ENCODE measurements at regions not wholly inside any gene's neighbourhood (a gene's known extent, or its start where the extent isn't known, plus 50 kb on each side); places are given as distances from the start of the nearest gene placed in this dataset.
"Not testable (repeated sequence)": the region's sequence is repeated elsewhere in the genome, so short reads cannot be mapped to it uniquely, and the experiment has no call there.

DNA sequence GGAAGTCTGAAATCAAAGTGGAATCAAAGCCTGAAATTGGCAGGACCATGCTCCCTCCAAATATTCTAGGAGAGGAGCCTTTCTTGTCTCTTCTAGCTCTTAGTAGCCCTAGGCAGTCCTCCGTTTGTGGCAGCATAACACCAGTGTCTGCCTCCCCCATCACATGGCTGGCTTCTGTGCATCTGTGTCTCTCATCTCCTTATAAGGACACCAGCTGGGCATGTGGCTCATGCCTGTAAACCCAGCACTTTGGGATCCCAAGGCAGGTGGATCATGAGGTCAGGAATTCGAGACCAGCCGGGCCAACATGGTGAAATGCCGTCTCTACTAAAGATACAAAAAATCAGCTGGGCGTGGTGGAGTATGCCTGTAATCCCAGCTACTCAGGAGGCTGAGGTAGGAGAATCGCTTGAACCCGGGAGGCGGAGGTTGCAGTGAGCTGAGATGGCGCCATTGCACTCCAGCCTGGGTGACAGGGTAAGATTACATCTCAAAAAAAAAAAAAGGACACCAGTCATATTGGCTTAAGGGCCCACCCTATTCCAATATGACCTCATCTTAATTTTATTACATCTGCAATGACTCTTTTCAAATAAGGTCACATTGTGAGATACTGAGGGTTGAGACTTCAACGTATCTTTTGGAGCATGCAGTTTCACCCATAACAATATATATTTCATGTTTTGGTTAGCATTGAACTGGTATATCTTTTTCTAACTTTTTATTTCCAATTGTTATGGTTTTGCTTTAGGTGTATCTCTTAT lies 148.0 kb upstream of the TPM1 start:
- no peak for DNase-seq (ENCODE audit: low read depth)

DNA sequence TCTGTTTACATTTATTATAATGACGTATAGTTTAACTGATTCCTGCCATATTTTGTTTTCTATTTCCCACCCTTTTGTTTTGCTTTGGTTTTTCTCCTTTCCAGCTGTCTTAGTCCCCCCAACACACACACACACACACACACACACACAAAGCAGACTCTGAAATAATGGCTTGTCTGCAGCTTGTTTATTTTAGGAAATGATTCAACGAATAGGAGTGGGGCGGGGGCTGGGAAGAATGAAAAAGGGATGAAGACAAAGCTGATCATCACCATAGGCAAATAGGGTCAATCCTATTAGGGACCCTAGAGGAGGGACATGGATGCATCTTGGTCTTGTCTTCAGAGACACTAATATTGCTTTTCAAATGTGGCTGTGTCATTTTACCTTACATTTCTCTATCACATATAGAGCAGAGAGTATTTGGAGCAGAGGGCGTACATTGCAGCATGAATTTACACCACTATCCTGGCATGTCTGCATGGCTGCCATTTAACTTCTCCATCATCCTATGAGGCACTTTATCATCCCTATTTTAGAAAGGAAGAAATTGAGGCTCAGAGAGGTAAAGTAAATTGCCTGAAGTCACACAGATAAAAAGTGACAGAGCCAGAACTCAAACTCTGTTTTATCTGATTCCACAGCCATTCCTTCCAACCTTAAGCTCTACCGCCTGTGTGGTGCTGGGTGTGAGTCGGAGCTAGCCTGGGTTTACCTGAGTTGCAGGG lies 147.2 kb upstream of the TPM1 start:
- DNase-seq (ENCODE audit: low read depth) = no peak

DNA sequence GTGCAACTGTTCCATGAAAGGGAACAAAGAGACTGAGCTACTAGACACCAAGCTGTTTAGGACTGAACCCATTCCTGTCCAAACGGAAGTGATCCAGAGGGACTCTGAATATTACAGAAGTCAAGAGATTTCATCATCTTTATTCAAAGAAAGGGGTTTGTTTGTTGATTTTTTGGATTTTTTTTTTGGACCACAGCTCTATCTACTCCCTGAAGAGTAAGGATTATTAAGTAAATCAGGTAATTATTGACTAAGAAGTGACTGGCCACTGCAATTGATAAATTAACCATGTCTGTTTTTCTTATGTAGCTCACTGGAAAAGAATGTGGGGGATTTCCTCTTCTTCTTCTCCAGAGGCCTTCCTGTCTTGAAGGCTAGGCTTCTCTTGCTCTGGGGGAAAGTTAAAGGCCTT lies 146.6 kb upstream of the TPM1 start:
- no peak for DNase-seq (ENCODE audit: low read depth)

DNA sequence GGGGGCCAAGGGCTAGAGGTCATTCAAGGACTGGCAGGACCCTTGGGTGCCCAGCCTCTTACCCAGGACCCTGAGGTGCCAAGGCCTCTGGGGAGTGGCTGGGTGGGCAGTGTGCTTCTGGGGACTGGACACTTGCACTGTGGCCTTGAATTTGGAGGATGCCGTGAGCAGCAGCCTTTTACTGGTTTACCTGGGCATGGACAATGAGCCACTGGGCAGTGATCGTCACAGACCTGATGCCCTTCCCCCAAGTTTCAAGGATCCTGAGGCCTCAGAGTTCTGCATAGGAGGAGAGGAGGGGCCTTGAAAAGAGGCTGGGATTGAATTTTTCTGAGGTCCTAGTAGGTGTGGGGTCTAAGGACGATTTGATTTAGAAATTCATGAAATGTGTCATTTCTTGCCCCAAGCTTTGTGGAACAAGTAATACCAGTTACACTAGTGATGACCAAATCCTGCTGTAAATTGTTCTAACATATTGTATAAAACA lies 146.1 kb upstream of the TPM1 start:
- no peak for DNase-seq (ENCODE audit: low read depth)

DNA sequence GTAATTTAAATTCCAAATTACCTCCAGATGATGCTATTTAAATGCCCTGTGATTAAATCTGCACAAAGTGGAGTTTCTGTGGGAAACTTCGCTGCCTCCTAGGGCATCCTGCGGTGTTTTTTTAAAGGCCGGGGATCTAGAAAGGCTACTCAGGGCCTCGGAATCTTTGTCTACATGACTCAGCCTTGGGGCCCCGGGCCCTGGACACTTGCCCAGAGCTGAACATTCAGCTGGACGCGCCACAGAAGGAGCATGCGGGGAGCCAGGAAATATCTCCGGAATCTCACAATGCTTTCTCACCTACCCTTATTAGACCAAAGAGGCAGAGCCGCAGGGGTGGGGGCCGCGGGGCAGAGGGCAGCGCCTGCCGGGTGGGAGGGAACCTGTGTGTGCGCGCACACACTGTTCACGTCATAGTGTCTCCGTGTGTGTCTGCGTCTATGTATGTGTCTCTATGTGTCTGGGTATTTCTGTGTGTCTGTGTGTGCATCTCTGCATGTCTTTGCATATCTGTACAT lies 145.5 kb upstream of the TPM1 start:
- no peak for DNase-seq (ENCODE audit: low read depth)

DNA sequence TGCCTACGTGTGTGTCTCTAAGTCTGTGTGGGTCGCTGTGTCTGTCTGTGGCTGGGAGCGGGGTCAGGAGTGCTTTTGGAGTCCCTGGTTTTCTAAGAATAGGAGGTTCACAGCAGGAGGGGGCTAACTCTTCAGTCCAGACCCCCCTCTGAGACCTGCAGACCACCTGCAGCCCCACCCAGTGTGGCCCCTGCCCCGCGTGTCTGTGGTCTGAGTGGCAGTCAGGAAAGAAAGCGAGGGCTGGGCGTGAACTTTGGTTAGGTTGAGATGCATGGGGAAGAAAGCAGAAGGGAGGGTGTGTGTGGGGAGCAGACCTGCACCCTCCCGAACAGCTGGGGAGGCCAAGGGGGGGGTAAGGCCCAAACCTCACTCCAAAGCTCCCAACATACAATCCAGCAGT lies 144.9 kb upstream of the TPM1 start:
- no peak for DNase-seq (ENCODE audit: low read depth)

GRCh38 chr15:62899090-62899493 lies 143.5 kb upstream of the TPM1 start:
- DNase-seq (ENCODE audit: low read depth) = no peak

DNA sequence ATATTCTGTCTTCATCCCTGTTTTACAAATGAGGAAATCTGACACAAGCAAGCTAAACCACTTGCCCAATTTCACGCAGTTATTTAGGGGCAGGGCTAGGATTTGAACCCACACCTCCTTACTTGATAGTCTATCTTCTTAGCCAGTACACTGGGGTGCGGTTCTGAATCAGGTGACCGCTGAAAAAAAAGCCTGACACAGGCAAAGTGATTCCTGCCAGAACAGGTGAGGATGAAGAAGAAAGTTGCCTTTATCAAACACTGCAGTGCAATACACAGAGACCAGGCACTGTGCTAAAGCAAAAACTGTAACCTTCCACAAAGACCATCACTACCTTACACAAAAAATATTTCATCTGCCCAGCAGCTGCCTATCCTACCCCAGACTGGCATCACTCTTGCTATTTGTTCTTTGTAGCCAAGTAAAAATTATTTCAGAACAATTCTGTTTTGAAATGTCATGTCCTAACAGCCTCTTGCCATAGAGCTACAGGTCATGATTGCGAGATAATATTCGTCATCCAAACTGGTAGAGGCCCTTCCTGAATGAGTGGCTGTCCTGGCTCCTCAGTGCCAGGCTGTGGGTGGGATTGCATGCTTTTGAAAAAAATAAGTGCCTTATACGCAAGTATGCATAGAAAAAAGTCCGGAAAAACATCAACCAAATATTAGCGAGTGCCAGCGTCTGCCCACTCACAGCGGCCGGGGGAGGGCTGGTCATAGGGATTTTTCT lies 142.3 kb upstream of the TPM1 start:
- no peak for DNase-seq (ENCODE audit: low read depth)

DNA sequence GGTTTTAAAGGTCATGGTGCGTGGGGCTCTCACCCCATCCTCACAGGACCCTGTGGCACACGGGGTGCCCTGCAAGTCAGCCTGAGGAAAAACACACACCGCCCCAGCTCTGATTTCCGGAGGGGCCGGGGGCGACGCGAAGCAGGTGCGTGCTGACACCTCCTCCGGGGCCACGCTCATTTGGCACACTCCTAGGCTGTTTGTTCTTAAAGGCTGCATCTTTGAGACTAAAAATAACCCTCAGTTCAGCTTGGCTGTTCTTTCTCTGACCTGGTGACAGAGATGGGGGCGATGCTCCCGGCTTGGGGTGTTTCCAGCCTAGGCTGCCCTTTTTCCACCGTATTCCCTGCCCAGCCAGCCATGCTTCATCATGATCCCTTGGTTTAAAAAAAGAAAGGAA lies 141.5 kb upstream of the TPM1 start:
- no peak for DNase-seq (ENCODE audit: low read depth)

GRCh38 chr15:62901909-62902546 lies 140.5 kb upstream of the TPM1 start:
- DNase-seq (ENCODE audit: low read depth) = no peak

DNA sequence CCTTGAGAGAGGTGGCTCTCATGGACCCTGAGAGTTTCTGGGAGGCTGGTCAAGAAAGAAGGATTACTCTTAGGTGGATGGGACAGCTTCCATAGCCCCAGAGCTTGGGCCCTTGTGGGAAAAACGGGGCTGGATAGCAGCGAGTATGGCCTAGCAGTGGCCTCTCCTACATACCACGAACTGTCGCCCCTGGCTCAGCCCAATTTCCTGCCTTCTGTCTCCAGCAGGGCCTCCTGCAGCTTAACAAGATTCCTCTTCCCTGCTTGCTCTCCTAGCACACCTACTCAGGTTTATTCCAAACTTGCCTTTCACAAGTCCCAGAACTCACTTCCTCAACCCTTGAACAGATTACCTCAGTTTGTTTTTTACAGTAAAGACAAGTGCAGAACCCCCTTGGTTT lies 139.7 kb upstream of the TPM1 start:
- no peak for DNase-seq (ENCODE audit: low read depth)

- DNase-seq (ENCODE audit: low read depth) = no peak
Measured at GRCh38 chr15:62903437-62903836, 139.1 kb upstream of the TPM1 start.

DNA sequence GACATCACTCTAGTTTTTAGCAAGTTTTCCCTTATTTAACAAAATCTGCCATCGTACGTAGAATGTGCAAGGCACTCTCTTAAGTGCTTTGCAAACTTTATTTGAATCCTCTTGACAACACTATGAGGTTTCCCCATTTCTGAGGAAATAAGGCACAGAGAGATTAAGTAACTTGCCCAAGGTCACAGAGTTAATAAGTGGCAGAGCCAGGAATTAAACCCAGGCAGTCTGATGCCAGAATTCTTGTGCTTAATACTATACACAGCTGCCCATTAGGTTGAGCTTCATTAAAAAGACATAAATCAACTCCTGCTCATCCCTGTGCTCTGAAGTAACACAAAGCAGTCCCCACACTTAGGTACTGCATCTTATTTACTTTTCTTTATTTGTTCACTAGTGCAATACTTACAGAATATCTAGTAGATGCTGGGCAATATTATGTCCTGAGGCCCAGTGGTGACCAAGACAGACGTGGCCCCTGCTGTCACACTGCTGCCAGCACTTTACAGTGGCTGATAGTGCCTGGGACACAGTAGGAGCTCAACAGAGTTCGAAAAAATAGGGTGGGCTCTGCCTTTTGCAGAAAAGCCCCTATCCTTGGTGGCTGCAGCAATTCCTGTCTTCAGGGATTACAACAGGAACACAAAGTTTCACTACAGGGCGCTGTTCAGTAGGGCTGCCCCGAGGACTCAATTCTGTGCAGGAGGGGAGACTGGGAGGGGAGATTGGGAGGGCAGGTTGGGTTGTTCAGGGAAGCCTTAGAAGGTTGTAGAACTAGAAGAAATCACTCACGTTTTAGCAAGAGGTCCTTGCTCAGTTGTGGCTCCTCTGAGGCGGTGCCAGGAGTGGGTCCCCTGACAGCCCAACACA lies 138.3 kb upstream of the TPM1 start:
- peak; percentile 3 for DNase-seq (ENCODE audit: low read depth)

DNA sequence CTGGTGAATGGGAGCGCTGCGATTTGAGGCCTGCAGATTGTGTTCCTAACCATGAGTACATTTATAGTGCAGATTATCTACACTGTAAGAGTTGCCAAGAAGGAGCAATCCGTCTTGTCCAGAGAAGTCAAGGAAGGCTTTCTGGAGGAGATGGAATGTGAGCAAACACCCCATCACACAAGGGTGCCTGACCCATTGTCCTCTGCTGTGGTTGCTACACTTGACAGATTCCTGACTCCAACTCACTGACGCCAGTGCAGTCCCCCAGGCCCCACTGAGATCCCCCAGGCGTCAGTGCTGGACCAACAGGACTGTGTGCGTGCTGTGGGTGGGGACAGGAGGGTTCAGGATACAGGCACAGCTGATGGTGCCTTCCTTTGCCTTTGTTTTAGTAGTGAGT lies 135.9 kb upstream of the TPM1 start:
- no peak for DNase-seq (ENCODE audit: low read depth)

GRCh38 chr15:62907275-62907674 lies 135.3 kb upstream of the TPM1 start:
- no peak for DNase-seq (ENCODE audit: low read depth)

DNA sequence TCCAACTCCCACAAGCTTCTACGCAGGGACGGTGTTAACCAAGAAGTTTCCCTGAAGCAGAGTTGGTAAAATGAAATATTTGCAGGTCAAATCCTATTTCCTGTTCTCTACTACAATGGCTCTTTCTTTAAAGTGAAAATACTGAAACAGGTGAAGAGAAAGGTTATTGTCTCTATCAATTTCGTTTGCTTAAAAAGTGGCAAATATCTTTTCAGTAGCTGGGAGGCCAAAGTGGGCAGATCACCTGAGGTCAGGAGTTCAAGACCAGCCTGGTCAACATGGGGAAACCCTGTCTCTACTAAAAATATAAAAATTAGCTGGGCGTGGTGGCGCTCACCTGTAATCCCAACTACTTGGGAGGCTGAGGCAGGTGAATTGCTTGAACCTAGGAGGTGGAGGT lies 134.2 kb upstream of the TPM1 start:
- not testable (repeated sequence) for DNase-seq (ENCODE audit: low read depth)

DNA sequence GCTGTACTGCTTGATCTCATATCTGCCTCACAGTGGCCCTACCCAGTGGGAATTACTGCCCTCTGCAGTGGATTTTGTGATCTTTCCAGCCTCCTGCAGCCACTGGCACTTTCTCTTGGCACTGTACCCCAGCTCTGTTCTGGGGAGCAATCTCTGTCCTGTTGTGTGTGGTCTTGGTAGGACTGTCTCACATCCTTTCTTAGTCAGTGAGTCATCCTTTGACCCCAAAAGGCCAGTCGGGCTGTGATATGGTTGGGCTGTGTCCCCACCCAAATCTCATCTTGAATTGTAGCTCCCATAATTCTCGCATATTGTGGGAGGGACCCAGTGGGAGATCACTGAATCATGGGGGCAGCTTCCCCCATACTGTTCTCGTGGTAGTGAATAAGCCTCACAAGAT lies 133.3 kb upstream of the TPM1 start:
- no peak for DNase-seq (ENCODE audit: low read depth)

GRCh38 chr15:62912282-62912681 lies 130.3 kb upstream of the TPM1 start:
- no peak for DNase-seq (ENCODE audit: low read depth)

DNA sequence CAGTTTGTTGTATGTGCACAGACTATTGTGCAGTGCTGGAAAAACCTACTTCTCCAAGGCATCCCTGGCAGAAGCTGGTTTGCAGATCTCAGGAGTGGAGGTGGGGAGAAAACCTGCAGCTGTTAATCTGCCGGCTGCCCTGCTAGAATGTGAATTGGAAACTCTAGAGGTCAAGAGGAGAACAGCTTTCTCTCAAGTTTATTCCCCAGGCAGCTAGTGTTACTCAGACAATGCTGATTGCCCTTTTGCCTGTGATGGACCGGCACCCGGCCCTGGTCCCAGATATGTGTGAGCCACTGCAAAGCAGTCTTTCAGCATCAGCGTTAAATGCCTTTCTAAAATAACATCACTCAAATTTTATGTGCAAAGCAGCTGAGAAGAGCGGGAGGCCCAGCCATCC lies 129.7 kb upstream of the TPM1 start:
- DNase-seq (ENCODE audit: low read depth) = no peak

GRCh38 chr15:62913246-62913645 lies 129.3 kb upstream of the TPM1 start:
- DNase-seq (ENCODE audit: low read depth) = no peak

DNA sequence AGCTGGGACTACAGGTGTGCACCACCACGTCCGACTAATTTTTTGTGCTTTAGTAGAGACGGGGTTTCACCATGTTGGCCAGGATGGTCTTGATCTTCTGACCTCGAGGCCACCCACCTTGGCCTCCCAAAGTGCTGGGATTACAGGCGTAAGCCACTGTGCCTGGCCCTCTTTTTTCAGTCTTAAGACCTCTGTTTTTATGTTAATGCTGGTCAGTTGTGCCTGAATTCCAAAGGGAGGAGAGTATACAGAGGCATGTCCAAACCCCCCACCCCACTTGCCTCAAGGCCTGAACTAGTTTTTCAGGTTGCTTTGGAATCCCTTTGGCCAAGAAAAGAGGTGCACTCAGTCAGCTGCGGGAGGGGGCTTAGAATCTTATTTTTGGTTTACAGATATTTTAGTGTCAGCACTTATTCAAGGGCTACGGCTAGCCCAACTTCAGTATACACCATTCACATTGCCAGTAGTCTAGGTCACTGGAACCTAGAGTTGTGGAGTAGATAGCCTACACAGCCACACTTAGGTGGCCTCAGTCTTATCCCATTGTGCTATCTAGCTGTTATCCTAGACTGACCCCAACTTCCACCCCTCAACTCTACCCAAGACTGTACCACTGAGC lies 128.0 kb upstream of the TPM1 start:
- DNase-seq (ENCODE audit: low read depth) = no peak

All from activated gamma-delta T cell treated with anti-CD3 and anti-CD28 coated beads, Interleukin-2, amount 50 U/mL, for 16 hours (primary cell).